ENCODE measurements at regions not wholly inside any gene's neighbourhood (a gene's known extent, or its start where the extent isn't known, plus 50 kb on each side); places are given as distances from the start of the nearest gene placed in this dataset.

DNA sequence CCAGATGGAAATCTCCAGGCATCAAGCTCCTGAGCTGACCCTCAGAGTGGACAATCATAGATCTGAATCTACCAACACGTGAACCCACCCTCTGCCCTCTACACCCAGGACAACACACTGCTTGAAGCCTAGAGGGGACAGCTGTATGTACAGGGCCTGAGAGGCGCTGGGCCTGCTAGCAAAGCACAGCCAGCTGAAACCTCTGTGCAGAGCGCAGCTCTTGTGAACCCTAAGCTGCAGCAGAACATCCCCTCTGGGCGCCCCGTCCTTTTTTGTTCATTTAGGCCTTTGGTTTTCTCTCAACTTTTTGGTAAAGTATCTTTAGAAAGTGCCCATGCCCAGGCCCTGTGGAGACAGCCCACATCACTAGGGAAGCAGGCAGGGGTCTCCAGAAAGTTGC is 62.4 kb upstream of the SPTLC1 start:
- H3K4me1 Mint-ChIP-seq (ENCODE audit: low read depth) = no peaks in the 10 kb centered on the region
- no peaks in the 10 kb centered on the region for H3K36me3 Mint-ChIP-seq (ENCODE audit: low read depth)
- no peak overlapping the region for H3K4me3 Mint-ChIP-seq
- no peak overlapping the region for H3K27ac Mint-ChIP-seq
- no peaks in the 10 kb centered on the region for H3K27me3 Mint-ChIP-seq
- H3K9me3 Mint-ChIP-seq = peaks cover 5% of the 10 kb centered on the region

DNA sequence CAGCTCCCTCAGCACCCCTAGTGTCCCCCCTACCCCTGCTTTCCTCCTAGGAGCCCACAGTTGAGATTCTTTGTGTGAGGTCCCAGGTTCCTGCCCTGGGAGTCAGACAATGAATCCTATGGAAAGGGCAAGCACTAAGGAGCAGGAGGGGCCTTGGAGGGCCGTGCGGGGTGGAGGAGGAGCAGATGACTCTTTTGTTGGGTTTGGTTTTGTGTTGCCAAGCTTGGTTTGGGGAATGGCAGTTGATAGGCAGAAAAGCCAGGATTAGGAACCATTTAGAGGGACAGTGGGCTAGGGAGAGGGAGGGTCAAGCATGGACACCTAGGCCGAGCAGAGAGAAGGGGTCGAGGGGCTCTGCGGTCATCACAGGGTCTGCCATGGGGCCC is 61.6 kb upstream of the SPTLC1 start:
- H3K27me3 Mint-ChIP-seq = no peaks in the 10 kb centered on the region
- H3K27ac Mint-ChIP-seq = no peak overlapping the region
- no peak overlapping the region for H3K4me3 Mint-ChIP-seq
- H3K9me3 Mint-ChIP-seq = peaks cover 5% of the 10 kb centered on the region
- H3K4me1 Mint-ChIP-seq (ENCODE audit: low read depth) = no peaks in the 10 kb centered on the region
- H3K36me3 Mint-ChIP-seq (ENCODE audit: low read depth) = no peaks in the 10 kb centered on the region

DNA sequence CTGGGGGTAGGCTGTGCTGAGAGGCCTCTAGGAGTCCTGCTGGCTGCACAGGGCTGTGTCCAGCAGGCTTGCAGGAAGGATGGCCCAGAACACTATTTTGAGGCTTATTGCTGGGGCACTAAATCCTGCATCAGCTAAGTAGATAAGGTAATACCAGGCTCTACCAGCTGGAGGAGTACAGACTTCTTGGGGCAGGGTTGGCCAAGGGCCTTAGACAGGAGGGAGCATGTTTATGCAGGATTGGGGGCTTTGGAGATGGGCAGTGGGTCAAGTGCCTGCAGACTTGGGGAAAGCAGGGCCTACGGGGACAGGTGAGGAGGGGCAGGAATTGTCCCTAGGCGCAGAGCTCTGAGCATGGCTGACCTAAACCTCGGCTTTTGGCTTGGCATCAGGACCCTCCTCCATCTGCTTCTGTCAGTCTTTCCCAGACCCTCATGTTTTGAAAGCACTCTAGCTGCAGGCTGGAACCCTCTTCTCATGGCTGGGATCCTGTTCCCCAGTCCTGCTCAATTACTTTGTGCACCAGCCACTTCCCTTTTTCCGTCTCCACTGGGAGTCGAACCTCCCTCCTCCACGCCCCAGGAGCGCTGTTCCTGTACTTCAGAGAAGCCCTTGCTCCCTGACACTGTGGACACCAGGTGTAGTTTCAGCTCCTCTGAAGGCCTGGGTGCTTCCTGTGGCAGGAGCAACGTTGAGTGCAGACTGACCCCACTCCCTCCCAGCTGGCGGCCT is 61.0 kb upstream of the SPTLC1 start:
- no peaks in the 10 kb centered on the region for H3K36me3 Mint-ChIP-seq (ENCODE audit: low read depth)
- no peaks in the 10 kb centered on the region for H3K4me1 Mint-ChIP-seq (ENCODE audit: low read depth)
- H3K4me3 Mint-ChIP-seq = no peak overlapping the region
- peaks cover 5% of the 10 kb centered on the region for H3K9me3 Mint-ChIP-seq
- H3K27me3 Mint-ChIP-seq = no peaks in the 10 kb centered on the region
- H3K27ac Mint-ChIP-seq = no peak overlapping the region

DNA sequence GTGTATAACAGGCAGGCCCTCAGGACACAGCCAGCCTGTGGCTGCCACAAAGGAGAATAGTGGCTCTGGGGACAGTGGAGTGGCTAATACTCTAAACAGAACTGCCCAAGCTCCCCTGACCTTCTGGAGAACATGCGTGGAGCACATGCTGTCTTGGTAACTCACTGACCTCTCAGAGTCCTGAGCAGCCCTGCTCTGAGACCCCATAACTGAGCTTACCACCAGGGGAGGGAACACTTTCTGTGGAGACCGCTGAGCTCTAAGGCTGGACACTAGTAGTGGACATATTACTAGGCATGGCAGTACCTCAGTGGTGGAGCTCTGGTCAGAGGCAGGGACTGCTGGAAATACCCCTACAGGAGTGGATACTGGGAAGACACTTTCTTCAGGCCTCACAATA is 60.2 kb upstream of the SPTLC1 start:
- no peaks in the 10 kb centered on the region for H3K27me3 Mint-ChIP-seq
- no peaks in the 10 kb centered on the region for H3K4me1 Mint-ChIP-seq (ENCODE audit: low read depth)
- H3K36me3 Mint-ChIP-seq (ENCODE audit: low read depth) = no peaks in the 10 kb centered on the region
- no peak overlapping the region for H3K4me3 Mint-ChIP-seq
- H3K27ac Mint-ChIP-seq = no peak overlapping the region
- H3K9me3 Mint-ChIP-seq = peaks cover 5% of the 10 kb centered on the region

DNA sequence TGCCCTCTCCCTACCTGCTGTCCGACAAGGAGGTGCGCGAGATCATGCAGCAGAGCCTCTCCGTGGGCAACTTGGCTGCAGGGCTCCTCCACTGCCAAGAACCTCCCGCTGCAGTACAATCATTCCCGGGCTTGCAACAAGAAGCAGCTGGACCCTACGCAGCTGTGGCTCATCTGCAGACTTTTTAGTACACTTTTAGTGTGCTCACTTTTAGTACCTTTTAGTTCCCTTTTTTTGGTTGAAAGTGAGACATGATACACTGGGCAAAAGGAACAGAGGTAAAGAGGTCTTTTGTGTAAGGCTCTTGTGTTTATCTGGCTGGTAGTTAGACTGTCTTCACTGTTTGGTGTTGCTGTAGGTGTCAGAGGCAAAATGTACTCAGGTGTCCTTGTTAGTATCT is 58.1 kb upstream of the SPTLC1 start:
- H3K27me3 Mint-ChIP-seq = peaks cover 8% of the 10 kb centered on the region
- H3K27ac Mint-ChIP-seq = no peak overlapping the region
- peaks cover 5% of the 10 kb centered on the region for H3K9me3 Mint-ChIP-seq
- no peaks in the 10 kb centered on the region for H3K36me3 Mint-ChIP-seq (ENCODE audit: low read depth)
- H3K4me1 Mint-ChIP-seq (ENCODE audit: low read depth) = no peaks in the 10 kb centered on the region
- no peak overlapping the region for H3K4me3 Mint-ChIP-seq

DNA sequence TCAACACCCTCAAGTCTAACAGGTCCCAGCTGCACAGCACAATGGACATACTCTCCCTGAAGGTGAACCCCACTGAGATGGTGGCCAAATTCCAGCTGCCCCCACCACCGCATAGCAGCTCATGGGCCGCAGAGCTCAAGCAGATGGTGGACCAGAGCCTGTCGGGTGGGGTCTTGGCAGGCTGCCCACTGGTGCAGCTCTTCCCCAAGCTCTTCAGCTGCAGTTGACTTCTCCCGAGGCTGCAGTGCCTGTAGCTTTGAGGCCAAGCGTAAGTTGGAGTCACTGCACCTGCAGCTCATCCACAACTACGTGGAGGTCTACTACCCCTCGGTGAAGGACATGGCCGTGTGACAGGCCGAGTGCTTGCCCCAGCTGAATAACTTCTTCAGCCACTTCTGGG is 56.6 kb upstream of the SPTLC1 start:
- Mint-ChIP-seq H3K4me3 (no peak overlapping the region), H3K36me3 (ENCODE audit: low read depth) (no peaks in the 10 kb centered on the region), H3K4me1 (ENCODE audit: low read depth) (no peaks in the 10 kb centered on the region), H3K27me3 (peaks cover 8% of the 10 kb centered on the region), H3K27ac (no peak overlapping the region), H3K9me3 (peaks cover 5% of the 10 kb centered on the region)

DNA sequence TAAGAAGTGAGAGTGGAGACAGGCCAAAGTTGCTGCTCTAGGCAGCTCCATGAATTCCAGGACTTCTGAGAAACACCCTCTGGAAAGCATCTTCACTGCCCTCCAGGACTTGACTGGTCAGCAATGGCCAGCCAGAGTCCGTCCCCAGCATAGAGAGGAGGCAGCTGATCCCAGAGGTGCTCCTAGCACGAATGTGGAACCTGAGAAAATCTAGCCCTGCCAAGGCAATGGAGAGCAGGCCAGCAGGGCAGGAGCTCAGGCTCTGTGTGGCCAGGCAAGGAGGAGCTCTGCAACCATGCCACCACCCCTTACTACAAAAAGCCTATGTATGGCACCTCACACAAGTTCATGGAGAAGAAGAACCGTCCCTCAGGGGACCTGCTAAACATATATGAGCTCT is 56.1 kb upstream of the SPTLC1 start:
- Mint-ChIP-seq H3K9me3 (peaks cover 5% of the 10 kb centered on the region), H3K36me3 (ENCODE audit: low read depth) (no peaks in the 10 kb centered on the region), H3K4me1 (ENCODE audit: low read depth) (no peaks in the 10 kb centered on the region), H3K4me3 (no peak overlapping the region), H3K27ac (no peak overlapping the region), H3K27me3 (peaks cover 8% of the 10 kb centered on the region)

DNA sequence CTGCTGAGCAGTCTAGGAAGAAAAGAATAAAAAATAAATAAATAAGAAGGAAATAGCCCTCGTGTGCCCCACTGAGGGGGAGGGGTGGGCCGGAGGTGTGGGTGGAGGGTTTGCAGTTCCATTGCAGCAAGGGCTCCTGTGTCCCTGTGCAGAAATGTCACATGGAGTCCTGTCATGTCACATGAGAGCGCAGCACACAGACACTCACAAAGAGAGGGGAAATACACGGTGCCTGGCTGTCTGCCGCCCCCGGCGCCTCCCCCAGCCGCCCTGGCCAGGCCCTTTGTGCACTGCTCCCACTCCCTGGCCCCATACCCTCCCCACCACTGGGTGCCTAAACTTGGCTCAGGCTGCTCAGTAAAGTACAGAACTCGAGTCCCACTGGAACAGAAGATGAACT is 55.6 kb upstream of the SPTLC1 start:
- peaks cover 8% of the 10 kb centered on the region for H3K27me3 Mint-ChIP-seq

DNA sequence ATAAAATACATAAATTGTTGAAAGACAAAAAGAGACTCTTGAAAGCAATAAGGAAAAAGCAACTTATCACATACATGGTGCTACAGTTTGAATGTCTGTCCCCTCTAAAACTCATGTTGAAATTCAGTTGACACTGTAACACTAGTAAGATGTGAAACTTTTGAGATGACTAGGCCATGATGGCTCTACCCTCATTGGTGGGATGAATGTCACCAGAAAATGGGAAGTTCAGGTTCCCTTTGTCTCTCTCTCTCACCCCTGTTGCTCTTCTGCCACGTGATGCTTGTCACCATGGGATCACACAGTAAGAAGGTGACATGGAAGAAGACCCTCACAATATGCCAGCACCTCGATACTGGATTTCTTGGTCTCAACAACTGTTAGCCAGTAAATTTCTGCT is 50.3 kb upstream of the SPTLC1 start:
- H3K36me3 Mint-ChIP-seq (ENCODE audit: low read depth) = no peaks in the 10 kb centered on the region
- no peaks in the 10 kb centered on the region for H3K4me1 Mint-ChIP-seq (ENCODE audit: low read depth)
- no peak overlapping the region for H3K27ac Mint-ChIP-seq
- H3K4me3 Mint-ChIP-seq = no peak overlapping the region
- peaks cover 13% of the 10 kb centered on the region for H3K27me3 Mint-ChIP-seq
- H3K9me3 Mint-ChIP-seq = peaks cover 15% of the 10 kb centered on the region

More for the DNA sequence above, 55.6 kb upstream of the SPTLC1 start:
- peaks cover 5% of the 10 kb centered on the region for H3K9me3 Mint-ChIP-seq
- H3K4me1 Mint-ChIP-seq (ENCODE audit: low read depth) = no peaks in the 10 kb centered on the region
- H3K36me3 Mint-ChIP-seq (ENCODE audit: low read depth) = no peaks in the 10 kb centered on the region
- no peak overlapping the region for H3K4me3 Mint-ChIP-seq
- H3K27ac Mint-ChIP-seq = no peak overlapping the region

All from stimulated activated naive CD8-positive, alpha-beta T cell treated with anti-CD3 and anti-CD28 coated beads, Interleukin-15, Interleukin-2, amounts not matched to agents 100 ng/mL and 50 ng/mL, for 24 hours (primary cell).